ENCODE measurements at regions not wholly inside any gene's neighbourhood (a gene's known extent, or its start where the extent isn't known, plus 50 kb on each side); places are given as distances from the start of the nearest gene placed in this dataset.
A peak's percentile ranks its signal among the peaks of the same experiment; 100 is the strongest.

DNA sequence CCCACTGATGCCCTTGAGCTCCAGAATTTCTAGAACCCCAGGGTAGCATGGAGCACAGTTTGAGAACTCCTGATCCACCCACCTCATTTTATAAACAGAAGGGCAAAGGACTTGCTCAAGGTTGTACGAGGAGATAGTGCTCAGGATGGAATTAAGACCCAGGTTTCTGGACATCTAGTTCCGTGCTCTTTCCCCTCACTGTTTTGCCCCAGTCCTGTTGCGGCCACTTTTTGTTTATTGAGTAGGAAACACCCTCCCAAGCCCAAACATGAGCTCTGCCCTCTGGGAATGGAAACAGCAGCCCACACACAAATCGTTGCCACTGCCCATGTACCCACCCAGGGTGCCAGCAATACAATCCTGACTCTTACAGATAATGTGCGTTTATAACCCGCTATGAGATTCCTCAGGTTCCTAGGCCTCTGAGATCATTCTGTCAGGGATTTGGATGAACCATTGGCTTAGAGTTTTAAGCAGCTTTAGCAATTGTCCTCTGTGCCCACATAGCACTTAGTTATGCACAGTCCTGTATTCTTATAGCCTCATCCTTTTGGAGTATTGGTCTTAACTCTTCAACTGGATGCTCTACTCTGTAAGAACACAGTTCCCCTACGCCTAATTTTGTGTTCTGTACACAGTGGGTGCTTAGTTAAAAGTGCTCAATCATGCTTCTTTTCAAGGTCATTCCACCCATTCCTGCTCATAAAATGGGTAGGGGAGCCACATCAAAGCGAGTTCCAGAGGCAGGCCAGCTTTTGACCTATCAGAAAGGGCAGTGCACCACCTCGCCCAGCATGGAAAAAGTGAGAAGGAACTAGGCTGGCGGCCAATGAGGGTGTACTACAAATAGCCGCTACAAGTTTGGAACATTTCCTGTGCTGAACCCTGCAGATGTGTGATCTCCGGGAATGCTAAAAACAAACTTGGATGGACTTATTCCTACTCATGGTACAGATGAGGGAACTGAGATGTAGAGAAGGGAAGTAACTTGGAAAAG is 60.3 kb upstream of the IGFBP2 start:
- intact Hi-C loops (cut with DNase I), result loop anchor here (1.0 to 10.0 kb wide), 2 partner anchors 38 to 62 kb away; partner anchors contain the start of gene IGFBP2

DNA sequence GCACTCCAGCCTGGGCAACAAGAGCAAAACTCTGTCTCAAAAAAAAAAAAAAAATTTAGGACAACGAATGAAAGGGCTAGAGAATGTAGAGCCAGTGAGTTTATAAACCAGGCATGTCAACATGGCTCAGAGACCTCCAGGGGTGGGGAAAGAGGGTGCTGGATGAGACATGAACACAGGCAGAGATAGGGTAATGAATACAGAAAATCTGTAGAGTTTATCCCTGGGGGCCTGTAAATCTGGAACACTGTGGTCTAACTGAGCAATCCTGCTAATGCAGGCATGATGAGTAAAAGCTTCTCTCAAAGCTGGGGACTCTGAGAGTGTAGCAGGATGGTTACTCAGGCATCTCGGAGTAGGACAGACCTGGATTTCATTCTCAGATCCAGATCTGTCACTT is 59.2 kb upstream of the IGFBP2 start:
- no peak for DNase-seq (ENCODE audit: missing footprints)
- intact Hi-C loops (cut with DNase I), result loop anchor here (10.0 kb wide), 1 partner anchor 61 kb away; the partner anchor contains the start of gene IGFBP2
- peak; percentile 27 for ATAC-seq

More for the DNA sequence above, 60.3 kb upstream of the IGFBP2 start:
- ATAC-seq (peak; percentile 95), DNase-seq (ENCODE audit: missing footprints) (peak; percentile 87)

DNA sequence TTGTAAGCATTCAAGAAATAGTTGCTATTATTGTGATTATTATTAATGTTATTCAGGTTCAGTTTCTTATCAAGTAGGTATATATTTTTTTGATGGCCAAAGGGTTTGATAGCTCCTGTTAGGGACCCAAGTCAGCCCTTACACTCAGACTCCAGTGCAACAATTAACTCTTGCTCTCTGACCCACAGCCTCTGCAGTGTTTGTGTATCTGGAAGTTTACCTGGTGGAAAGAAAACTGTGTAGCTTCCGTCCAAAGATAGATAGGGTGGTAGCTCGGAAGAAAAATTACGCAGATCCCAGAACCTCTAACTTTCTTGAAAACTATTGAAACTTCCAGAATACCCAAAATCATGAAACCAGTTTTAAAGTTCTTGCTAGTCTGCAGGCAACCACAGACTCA is 58.6 kb upstream of the IGFBP2 start:
- intact Hi-C loops (cut with DNase I), result loop anchor here (10.0 kb wide), 1 partner anchor 60 kb away; the partner anchor contains the start of gene IGFBP2
- ATAC-seq (no peak), DNase-seq (ENCODE audit: missing footprints) (no peak)

GRCh38 chr2:216575465-216575864 is 57.8 kb upstream of the IGFBP2 start:
- DNase-seq (ENCODE audit: missing footprints) (no peak), ATAC-seq (no peak)
- intact Hi-C loops (cut with DNase I), result loop anchor here (10.0 kb wide), 1 partner anchor 59 kb away; the partner anchor contains the start of gene IGFBP2

DNA sequence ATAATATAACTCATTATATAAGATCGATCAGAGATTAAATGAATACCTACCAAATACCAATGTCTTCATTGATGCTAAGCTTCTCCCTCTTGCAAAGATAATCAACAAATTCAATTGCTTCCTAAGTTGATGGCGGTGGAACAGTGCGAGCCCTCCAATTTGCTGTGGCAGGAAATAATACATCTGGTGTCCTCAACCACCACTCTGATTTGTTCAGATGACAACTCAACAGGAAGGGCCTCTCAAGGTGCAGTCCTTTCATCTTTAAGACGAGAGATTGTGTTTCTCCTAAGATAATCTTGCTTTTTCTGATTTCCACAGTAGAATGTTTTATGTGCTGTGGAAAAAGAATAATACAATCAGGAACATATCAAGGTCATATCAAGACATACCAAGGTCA is 56.6 kb upstream of the IGFBP2 start:
- intact Hi-C loops (cut with DNase I), result loop anchor here (10.0 kb wide), 1 partner anchor 58 kb away; the partner anchor contains the start of gene IGFBP2
- DNase-seq (ENCODE audit: missing footprints) (no peak), ATAC-seq (no peak)

DNA sequence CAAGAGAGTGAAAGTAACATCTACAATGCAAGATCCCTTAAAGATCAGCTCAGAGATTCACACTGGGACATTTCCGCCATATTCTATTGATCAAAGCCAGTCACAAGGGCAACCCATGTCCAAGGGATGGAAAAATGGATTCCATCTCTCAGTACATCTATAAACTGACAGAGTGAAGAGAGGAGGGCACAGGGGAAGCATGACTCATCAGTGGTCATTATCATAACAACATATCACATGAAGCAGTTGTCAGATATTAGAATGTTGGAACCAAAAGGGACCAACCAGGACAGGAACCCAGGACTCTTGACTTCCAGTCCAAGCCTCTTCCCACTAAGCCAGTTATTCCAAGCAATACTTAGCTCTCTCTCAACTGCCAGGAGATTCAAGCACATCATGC is 54.9 kb upstream of the IGFBP2 start:
- ATAC-seq, result no peak
- DNase-seq (ENCODE audit: missing footprints), result no peak
- intact Hi-C loops (cut with DNase I), result loop anchor here (10.0 kb wide), 1 partner anchor 56 kb away; the partner anchor contains the start of gene IGFBP2

- intact Hi-C loops (cut with DNase I), result no loop called here
- DNase-seq (ENCODE audit: missing footprints) (no peak), ATAC-seq (no peak)
These were observed 50.1 kb upstream of the IGFBP2 start for GRCh38 chr2:216583147-216583546.

Measured in Right ventricle myocardium inferior (tissue), 1 donor.